ENCODE measurements at regions not wholly inside any gene's neighbourhood (a gene's known extent, or its start where the extent isn't known, plus 50 kb on each side); places are given as distances from the start of the nearest gene placed in this dataset.

- DNase-seq, result no peak
Observed at GRCh38 chr20:19958928-19959327, 58.2 kb upstream of the NAA20 start.

GRCh38 chr20:19960745-19961144 lies 56.4 kb upstream of the NAA20 start:
- no peak for DNase-seq

- DNase-seq, result no peak
Observed at GRCh38 chr20:19961293-19961692, 55.9 kb upstream of the NAA20 start.

GRCh38 chr20:19962958-19963357 lies 54.2 kb upstream of the NAA20 start:
- no peak for DNase-seq

- DNase-seq, result no peak
Observed at GRCh38 chr20:19964289-19965265, 52.6 kb upstream of the NAA20 start.

- no peak for DNase-seq
Observed at GRCh38 chr20:19966840-19967239, 50.3 kb upstream of the NAA20 start.

All from DMS79 (cell line).